ENCODE measurements at regions not wholly inside any gene's neighbourhood (a gene's known extent, or its start where the extent isn't known, plus 50 kb on each side); places are given as distances from the start of the nearest gene placed in this dataset.

DNA sequence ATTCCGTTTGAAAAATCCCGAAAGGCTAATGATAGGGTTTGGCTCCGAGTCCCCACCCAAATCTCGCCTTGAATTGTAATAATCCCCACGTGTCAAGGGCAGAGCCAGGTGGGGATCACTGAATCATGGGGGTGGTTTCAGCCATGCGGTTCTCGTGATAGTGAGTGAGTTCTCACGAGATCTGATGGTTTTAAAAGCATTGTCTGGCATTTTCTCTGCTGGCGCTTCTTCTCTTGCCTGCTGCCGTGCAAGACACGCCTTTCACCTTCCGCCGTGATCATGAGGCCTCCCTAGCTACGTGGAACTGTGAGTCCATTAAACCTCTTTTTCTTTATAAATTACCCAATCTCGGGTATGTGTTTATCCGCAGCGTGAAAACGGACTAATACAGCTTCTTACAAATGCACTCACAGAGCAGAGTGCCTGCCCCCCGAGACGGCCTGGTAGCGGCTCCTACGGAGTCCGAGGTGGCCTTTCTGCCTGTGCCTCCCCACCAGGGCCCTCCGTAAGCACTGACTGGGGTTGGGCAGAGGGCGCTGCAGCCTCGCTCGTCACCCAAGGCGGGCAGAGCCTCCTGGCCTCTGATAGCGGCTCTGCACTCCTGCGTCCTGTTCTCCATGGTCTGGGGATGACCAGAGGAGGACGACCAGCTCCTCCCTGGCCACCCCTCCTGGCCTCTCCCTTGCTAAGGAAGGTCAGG is 131.7 kb downstream of the FOXL1 start:
- TF ChIP-seq POLR2A (IDR thresholded peaks at IDR 0.05; ENCODE audit: low read length): no peak
- no peak for TF ChIP-seq GATA1 (IDR thresholded peaks at IDR 0.05; ENCODE audit: low read depth, low read length)

Data from erythroblast (primary cell).